Osteoblast (primary cell): ENCODE measurements at regions not wholly inside any gene's neighbourhood (a gene's known extent, or its start where the extent isn't known, plus 50 kb on each side); places are given as distances from the start of the nearest gene placed in this dataset.

Source experiments
- DNase-seq: peaks from one replicate; pipeline ENCODE4 v3.0.0; 2011; ENCODE audit warnings: low spot score, mixed read lengths; ENCODE audit not compliant: insufficient read length; ENCODE audit errors: missing footprints
- H2AFZ ChIP-seq: 2 replicates; pipeline ENCODE4 v1.6.0; 2011; ENCODE audit warnings: mild to moderate bottlenecking, low read length
- H3K27ac ChIP-seq: 2 replicates; pipeline ENCODE4 v1.5.1; 2011; ENCODE audit warnings: mild to moderate bottlenecking, low read depth, low read length, moderate library complexity
- H3K27me3 ChIP-seq: 2 replicates; pipeline ENCODE4 v1.6.0; 2012; ENCODE audit warnings: mild to moderate bottlenecking, control low read depth, inconsistent platforms, low read length, moderate library complexity; ENCODE audit not compliant: insufficient read depth
- H3K36me3 ChIP-seq: 2 replicates; pipeline ENCODE4 v1.5.1; 2011; ENCODE audit warnings: mild to moderate bottlenecking, low read length, control low read depth, moderate library complexity; ENCODE audit not compliant: insufficient read depth
- H3K4me1 ChIP-seq: 2 replicates; pipeline ENCODE4 v1.5.1; 2011; ENCODE audit warnings: mild to moderate bottlenecking, low read length, control low read depth, moderate library complexity; ENCODE audit not compliant: insufficient read depth
- H3K4me2 ChIP-seq: 2 replicates; pipeline ENCODE4 v1.6.0; 2011; ENCODE audit warnings: mild to moderate bottlenecking, low read length; ENCODE audit not compliant: insufficient read depth
- H3K4me3 ChIP-seq: fragments of 200-600 bp; sonication (generic); 3 replicates; pipeline ENCODE4 v1.5.1; 2012; ENCODE audit warnings: mild to moderate bottlenecking, low read length, inconsistent platforms; ENCODE audit not compliant: insufficient read depth
- H3K79me2 ChIP-seq: 2 replicates; pipeline ENCODE4 v1.6.0; 2012; ENCODE audit warnings: mild to moderate bottlenecking, low read length, control low read depth, inconsistent platforms; ENCODE audit not compliant: insufficient read depth
- H3K9me3 ChIP-seq: 2 replicates; pipeline ENCODE4 v1.5.1; 2011; ENCODE audit warnings: low read depth, low read length, control low read depth
- H4K20me1 ChIP-seq: 2 replicates; pipeline ENCODE4 v1.6.0; 2012; ENCODE audit warnings: mild to moderate bottlenecking, low read length, control low read depth; ENCODE audit not compliant: insufficient read depth
- CTCF ChIP-seq: IDR thresholded peaks from 2 replicates; pipeline ENCODE4 v1.5.1; 2011; ENCODE audit warnings: mild to moderate bottlenecking, low read depth, low read length, moderate library complexity; ENCODE audit errors: extremely low read depth

GRCh38 chr17:53193044-53193443, 629.7 kb upstream of the KIF2B start:
- H4K20me1 ChIP-seq: no peaks in the 10 kb centered on the region
- H3K9me3 ChIP-seq: peaks cover 3% of the 10 kb centered on the region
- no peak for TF ChIP-seq CTCF
- no peak for DNase-seq
- no peaks in the 10 kb centered on the region for H3K4me1 ChIP-seq
- no peaks in the 10 kb centered on the region for H3K36me3 ChIP-seq
- H3K27ac ChIP-seq: no peak overlapping the region
- H3K79me2 ChIP-seq: no peaks in the 10 kb centered on the region
- no peak overlapping the region for H2AFZ ChIP-seq
- H3K4me2 ChIP-seq: no peak overlapping the region
- H3K4me3 ChIP-seq: no peak overlapping the region
- H3K27me3 ChIP-seq: no peaks in the 10 kb centered on the region

GRCh38 chr17:53191878-53192277, 630.8 kb upstream of the KIF2B start:
- Histone ChIP-seq H3K36me3 (no peaks in the 10 kb centered on the region), H3K4me1 (no peaks in the 10 kb centered on the region), H3K27me3 (no peaks in the 10 kb centered on the region), H2AFZ (no peak overlapping the region), H3K4me3 (no peak overlapping the region), H3K79me2 (no peaks in the 10 kb centered on the region), H3K9me3 (peaks cover 1% of the 10 kb centered on the region), H3K27ac (no peak overlapping the region), H4K20me1 (no peaks in the 10 kb centered on the region), H3K4me2 (no peak overlapping the region)
- DNase-seq: no peak
- TF ChIP-seq CTCF: no peak

DNA sequence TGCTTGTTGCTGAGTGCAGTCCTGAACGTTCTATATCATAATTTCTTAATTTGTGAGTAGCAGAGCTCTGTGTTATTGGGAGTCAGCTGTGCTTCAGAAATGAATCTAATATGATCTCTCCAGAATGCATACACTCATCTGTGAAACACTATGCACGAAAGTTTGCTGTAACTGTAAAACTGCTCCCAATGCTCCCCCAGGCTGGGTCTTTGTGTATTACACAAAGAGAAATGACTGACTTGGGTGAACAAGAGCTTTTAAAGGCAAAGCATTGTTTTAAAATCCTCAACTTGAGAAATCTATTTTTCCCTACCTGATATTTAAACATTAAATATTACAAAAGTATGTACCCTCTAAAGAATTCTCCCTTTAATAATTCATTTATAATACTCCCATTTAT, 636.7 kb upstream of the KIF2B start:
- no peaks in the 10 kb centered on the region for H3K36me3 ChIP-seq
- H3K4me2 ChIP-seq: no peak overlapping the region
- H2AFZ ChIP-seq: no peak overlapping the region
- no peaks in the 10 kb centered on the region for H3K27me3 ChIP-seq
- H3K79me2 ChIP-seq: no peaks in the 10 kb centered on the region
- no peak overlapping the region for H3K4me3 ChIP-seq
- no peak for DNase-seq
- TF ChIP-seq CTCF: no peak
- no peaks in the 10 kb centered on the region for H4K20me1 ChIP-seq
- H3K9me3 ChIP-seq: peaks cover 2% of the 10 kb centered on the region
- H3K4me1 ChIP-seq: no peaks in the 10 kb centered on the region
- no peak overlapping the region for H3K27ac ChIP-seq

- no peak overlapping the region for H3K27ac ChIP-seq
- H3K79me2 ChIP-seq: no peaks in the 10 kb centered on the region
- no peak overlapping the region for H2AFZ ChIP-seq
- H3K4me3 ChIP-seq: no peak overlapping the region
- H3K4me2 ChIP-seq: no peak overlapping the region
- DNase-seq: no peak
- no peaks in the 10 kb centered on the region for H4K20me1 ChIP-seq
- H3K4me1 ChIP-seq: no peaks in the 10 kb centered on the region
- TF ChIP-seq CTCF: no peak
- no peaks in the 10 kb centered on the region for H3K36me3 ChIP-seq
- peaks cover 5% of the 10 kb centered on the region for H3K9me3 ChIP-seq
- H3K27me3 ChIP-seq: no peaks in the 10 kb centered on the region
Measured at GRCh38 chr17:53176629-53177028, 646.1 kb upstream of the KIF2B start.
